Right lobe of liver (tissue), 6 donors: ENCODE measurements at regions not wholly inside any gene's neighbourhood (a gene's known extent, or its start where the extent isn't known, plus 50 kb on each side); places are given as distances from the start of the nearest gene placed in this dataset.

ENCODE experiments used
- ATAC-seq, 4 donors: fragments of 200-7000 bp; cut with Tn5 transposase; one replicate each; pipeline ENCODE4 v1.9.1; 2020; ENCODE audit warnings: mild to moderate bottlenecking in 4 of 4, moderate library complexity in 4 of 4
- DNase-seq, 3 donors: peaks; one replicate each; pipeline ENCODE4 v3.0.0-alpha.2; 2020
- H3K27ac ChIP-seq, 3 donors: fragments of 200-600 bp; one replicate each; pipeline ENCODE4 v1.8.0; 2022
- H3K27me3 ChIP-seq, 2 donors: fragments of 200-600 bp; one replicate each; pipeline ENCODE4 v1.8.0; 2022
- H3K36me3 ChIP-seq, 4 donors: fragments of 200-600 bp; sonication (generic) in 1 of 4; one replicate each; pipeline versions ENCODE4 v1.5.1 to v1.8.0; 2017 to 2022; ENCODE audit warnings: control low read depth in 1 of 4
- H3K4me1 ChIP-seq, 4 donors: fragments of 200-600 bp; sonication (generic) in 1 of 4; one replicate each; pipeline versions ENCODE4 v1.5.1 to v1.8.0; 2017 to 2022; ENCODE audit warnings: control low read depth in 1 of 4
- H3K4me3 ChIP-seq, 3 donors: fragments of 200-600 bp; one replicate each; pipeline ENCODE4 v1.8.0; 2022
- H3K9me3 ChIP-seq, 4 donors: fragments of 200-600 bp; sonication (generic) in 1 of 4; one replicate each; pipeline versions ENCODE4 v1.5.1 to v1.8.0; 2017 to 2022; ENCODE audit warnings: control low read depth in 1 of 4
- POLR2A ChIP-seq: fragments of 450-650 bp; IDR thresholded peaks from one replicate; pipeline ENCODE4 v1.6.1; 2017; ENCODE audit warnings: antibody characterized with exemption, mild to moderate bottlenecking
- whole genome bisulfite sequencing: methylation state at CpG from one replicate; pipeline ENCODE4 v1.1.6; 2018; ENCODE audit warnings: low coverage, low lambda C conversion rate; ENCODE audit not compliant: insufficient coverage; ENCODE audit errors: missing lambda C conversion rate; 5-methylcytosine and 5-hydroxymethylcytosine counted together
- intact Hi-C, 2 donors: fragments of 100-400 bp; cut with DNase I; formaldehyde crosslinking; loops; one replicate each; pipeline versions ENCODE4 v1.11.2 to v1.14.1; 2022
- TF ChIP-seq, protein P1 (sequence below), 4 donors: fragments of 200-600 bp in 3 of 4; fragments of 450-650 bp in 1 of 4; IDR thresholded peaks; one replicate each; pipeline versions ENCODE4 v1.5.1 to v1.8.0; 2016 to 2022; ENCODE audit warnings: antibody characterized with exemption in 4 of 4, mild to moderate bottlenecking in 2 of 4
- donor health status: DM: no; HTN: yes; CAD: no.
- donor health status: DM: no; HTN: no; CAD: no.
- donor health status: DM: no; HTN: no; CAD: no.
- donor health status: DM: no; HTN: yes; CAD: no.
- donor health status: DM: no; HTN: yes; CAD: no.

DNA sequence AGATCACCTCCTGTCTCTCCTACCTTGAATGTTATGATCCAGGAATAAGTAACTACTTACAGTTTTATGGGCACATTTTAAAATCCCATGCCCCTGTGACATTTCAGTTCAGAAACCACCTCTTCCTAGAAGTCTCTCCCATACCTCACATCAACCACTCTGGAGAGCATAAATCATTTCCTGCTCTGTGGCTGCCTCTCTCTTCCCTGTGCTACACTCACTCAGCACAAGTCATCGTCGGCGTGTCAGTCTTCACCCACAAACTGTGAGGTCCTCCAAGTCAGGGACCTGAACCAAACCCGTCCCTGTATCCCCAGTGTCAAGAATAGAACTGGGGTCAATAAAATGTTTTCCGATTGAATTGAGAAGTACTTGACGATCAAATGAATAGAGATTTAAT is 863.3 kb downstream of the BCL11B start:
- TF ChIP-seq, protein P1, sequence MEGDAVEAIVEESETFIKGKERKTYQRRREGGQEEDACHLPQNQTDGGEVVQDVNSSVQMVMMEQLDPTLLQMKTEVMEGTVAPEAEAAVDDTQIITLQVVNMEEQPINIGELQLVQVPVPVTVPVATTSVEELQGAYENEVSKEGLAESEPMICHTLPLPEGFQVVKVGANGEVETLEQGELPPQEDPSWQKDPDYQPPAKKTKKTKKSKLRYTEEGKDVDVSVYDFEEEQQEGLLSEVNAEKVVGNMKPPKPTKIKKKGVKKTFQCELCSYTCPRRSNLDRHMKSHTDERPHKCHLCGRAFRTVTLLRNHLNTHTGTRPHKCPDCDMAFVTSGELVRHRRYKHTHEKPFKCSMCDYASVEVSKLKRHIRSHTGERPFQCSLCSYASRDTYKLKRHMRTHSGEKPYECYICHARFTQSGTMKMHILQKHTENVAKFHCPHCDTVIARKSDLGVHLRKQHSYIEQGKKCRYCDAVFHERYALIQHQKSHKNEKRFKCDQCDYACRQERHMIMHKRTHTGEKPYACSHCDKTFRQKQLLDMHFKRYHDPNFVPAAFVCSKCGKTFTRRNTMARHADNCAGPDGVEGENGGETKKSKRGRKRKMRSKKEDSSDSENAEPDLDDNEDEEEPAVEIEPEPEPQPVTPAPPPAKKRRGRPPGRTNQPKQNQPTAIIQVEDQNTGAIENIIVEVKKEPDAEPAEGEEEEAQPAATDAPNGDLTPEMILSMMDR (IDR thresholded peaks at IDR 0.05), result no peak
- TF ChIP-seq POLR2A, result no peak
- Histone ChIP-seq H3K27me3 (no peaks in the 10 kb centered on the region), H3K9me3 (no peaks in the 10 kb centered on the region), H3K4me3 (no peak overlapping the region), H3K4me1 (no peaks in the 10 kb centered on the region), H3K36me3 (no peaks in the 10 kb centered on the region), H3K27ac (no peak overlapping the region)
- no peak for DNase-seq
- WGBS, result 54% methylated on average over 4 of the region's 6 CpGs
- no peak for ATAC-seq
- intact Hi-C loops, result no loop called here

- no peak for TF ChIP-seq POLR2A
- TF ChIP-seq, protein P1 (IDR thresholded peaks at IDR 0.05), result no peak
- Histone ChIP-seq H3K27ac (no peak overlapping the region), H3K36me3 (no peaks in the 10 kb centered on the region), H3K27me3 (no peaks in the 10 kb centered on the region), H3K4me1 (no peaks in the 10 kb centered on the region), H3K9me3 (no peaks in the 10 kb centered on the region), H3K4me3 (no peak overlapping the region)
- no peak for DNase-seq
- intact Hi-C loops, result no loop called here
- ATAC-seq, result no peak
- 74% methylated on average over 8 of the region's 8 CpGs for WGBS
Measured at GRCh38 chr14:98411154-98411553, 860.8 kb downstream of the BCL11B start.

DNA sequence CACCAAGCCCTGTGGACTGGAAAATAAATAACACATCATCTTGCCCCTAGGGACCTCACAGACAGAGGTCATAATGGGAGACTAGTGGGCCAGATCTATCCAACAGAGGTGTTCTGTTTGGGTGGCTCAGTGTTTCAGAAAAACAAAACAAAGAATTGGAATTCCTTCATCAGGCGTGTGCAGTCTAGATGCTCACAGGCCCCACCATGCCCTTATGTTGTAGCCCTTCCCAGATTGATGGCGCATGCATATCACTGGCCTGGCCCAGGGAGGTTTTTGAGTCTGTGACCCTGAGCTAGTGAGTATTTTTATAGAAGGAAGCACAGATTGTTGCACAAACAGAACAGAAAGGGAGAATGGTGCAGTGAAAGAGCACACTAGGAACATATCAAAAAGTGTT is 859.6 kb downstream of the BCL11B start:
- no peak for ATAC-seq
- H3K36me3 ChIP-seq, result no peaks in the 10 kb centered on the region
- H3K27me3 ChIP-seq, result no peaks in the 10 kb centered on the region
- H3K9me3 ChIP-seq, result no peaks in the 10 kb centered on the region
- TF ChIP-seq, protein P1 (IDR thresholded peaks at IDR 0.05), result no peak
- TF ChIP-seq POLR2A, result no peak
- H3K4me1 ChIP-seq, result no peaks in the 10 kb centered on the region
- DNase-seq, result no peak
- WGBS, result 68% methylated on average over 2 of the region's 2 CpGs
- no peak overlapping the region for H3K27ac ChIP-seq
- no peak overlapping the region for H3K4me3 ChIP-seq
- intact Hi-C loops, result no loop called here

DNA sequence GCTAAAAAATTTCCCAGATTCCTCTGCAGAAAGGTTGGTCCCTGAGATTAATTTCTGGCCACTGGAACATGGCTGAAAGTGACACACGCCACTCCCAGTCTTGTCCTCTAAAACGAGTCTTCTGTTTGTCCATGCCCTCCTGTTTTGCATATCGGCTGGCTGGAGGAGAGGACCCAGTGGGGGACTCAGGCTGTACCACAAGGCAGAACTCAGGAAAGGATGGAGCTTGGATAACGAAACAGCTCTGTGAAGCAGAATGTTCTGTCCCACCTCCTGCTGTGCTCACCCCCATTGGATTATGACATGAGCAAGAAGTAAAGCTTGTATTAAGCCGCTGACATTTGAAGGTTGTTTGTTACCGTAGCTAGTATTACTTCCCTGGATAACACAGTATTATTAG is 856.2 kb downstream of the BCL11B start:
- ATAC-seq (no peak), DNase-seq (no peak)
- intact Hi-C loops, result no loop called here
- H3K36me3 ChIP-seq, result no peaks in the 10 kb centered on the region
- no peaks in the 10 kb centered on the region for H3K4me1 ChIP-seq
- H3K27me3 ChIP-seq, result no peaks in the 10 kb centered on the region
- H3K27ac ChIP-seq, result no peak overlapping the region
- no peak for TF ChIP-seq POLR2A
- TF ChIP-seq, protein P1 (IDR thresholded peaks at IDR 0.05), result no peak
- H3K9me3 ChIP-seq, result no peaks in the 10 kb centered on the region
- WGBS, result 35% methylated on average over 6 of the region's 6 CpGs
- H3K4me3 ChIP-seq, result no peak overlapping the region

DNA sequence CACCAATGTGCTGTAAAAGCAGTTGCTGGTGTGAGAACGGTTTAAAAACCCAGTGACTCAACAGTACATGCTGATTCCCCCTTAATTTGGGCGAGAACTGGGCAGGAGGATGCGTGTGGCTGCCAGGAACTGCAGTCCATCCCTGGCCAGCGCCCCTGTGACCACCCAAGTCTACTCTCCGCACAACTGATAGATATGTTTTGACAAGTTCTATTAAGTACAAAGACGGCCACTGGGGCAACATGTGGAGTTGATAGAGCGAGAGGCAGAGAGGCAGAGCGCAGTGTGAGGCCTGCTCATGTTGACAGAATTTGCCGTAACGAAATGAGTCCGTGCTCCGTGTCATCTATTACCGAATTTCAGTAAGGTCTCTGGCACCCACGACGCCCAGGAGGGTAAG is 855.0 kb downstream of the BCL11B start:
- no peak overlapping the region for H3K4me3 ChIP-seq
- no peaks in the 10 kb centered on the region for H3K4me1 ChIP-seq
- no peaks in the 10 kb centered on the region for H3K27me3 ChIP-seq
- ATAC-seq (no peak), DNase-seq (no peak)
- no peaks in the 10 kb centered on the region for H3K9me3 ChIP-seq
- no peak overlapping the region for H3K27ac ChIP-seq
- no peak for TF ChIP-seq POLR2A
- TF ChIP-seq, protein P1 (IDR thresholded peaks at IDR 0.05), result no peak
- H3K36me3 ChIP-seq, result no peaks in the 10 kb centered on the region
- intact Hi-C loops, result no loop called here
- WGBS, result 76% methylated on average over 7 of the region's 15 CpGs
